ENCODE measurements at regions not wholly inside any gene's neighbourhood (a gene's known extent, or its start where the extent isn't known, plus 50 kb on each side); places are given as distances from the start of the nearest gene placed in this dataset.

DNA sequence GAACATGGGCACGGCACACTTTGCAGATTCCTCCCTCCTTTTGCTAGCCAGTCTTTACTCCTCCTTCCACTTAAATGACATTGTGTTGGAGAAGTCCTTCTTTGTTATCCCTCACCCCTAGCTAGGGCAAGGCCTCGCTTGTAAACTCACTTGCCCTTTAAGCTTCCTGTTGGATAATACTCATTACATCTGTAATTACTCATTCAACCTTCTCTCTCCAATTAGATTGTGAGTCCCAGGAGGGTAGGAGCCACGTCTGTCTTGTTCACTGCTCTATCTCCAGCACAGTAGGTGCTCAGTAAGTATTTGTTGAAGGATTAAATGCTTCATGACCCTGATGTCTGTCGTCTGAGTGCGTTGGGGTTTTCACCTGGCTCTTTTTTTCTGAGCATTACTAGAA, 98.7 kb upstream of the USP24 start:
- no peaks in the 10 kb centered on the region for H3K4me1 ChIP-seq (ENCODE audit: control insufficient read depth, insufficient read depth, low read length, poor library complexity, severe bottlenecking)
- H3K4me3 ChIP-seq (ENCODE audit: insufficient read depth, low read depth, low read length, poor library complexity, severe bottlenecking): no peak overlapping the region
- H3K27ac ChIP-seq (ENCODE audit: insufficient read depth, low read length, poor library complexity, severe bottlenecking): no peak overlapping the region
- H3K9me3 ChIP-seq (ENCODE audit: control insufficient read depth, low read length): no peaks in the 10 kb centered on the region
- no peaks in the 10 kb centered on the region for H3K36me3 ChIP-seq (ENCODE audit: control insufficient read depth, insufficient read depth, low read length)
- no peaks in the 10 kb centered on the region for H3K27me3 ChIP-seq (replicated peaks; ENCODE audit: control insufficient read depth, insufficient read depth, low read length, poor library complexity, severe bottlenecking)
- DNase-seq: no peak

DNA sequence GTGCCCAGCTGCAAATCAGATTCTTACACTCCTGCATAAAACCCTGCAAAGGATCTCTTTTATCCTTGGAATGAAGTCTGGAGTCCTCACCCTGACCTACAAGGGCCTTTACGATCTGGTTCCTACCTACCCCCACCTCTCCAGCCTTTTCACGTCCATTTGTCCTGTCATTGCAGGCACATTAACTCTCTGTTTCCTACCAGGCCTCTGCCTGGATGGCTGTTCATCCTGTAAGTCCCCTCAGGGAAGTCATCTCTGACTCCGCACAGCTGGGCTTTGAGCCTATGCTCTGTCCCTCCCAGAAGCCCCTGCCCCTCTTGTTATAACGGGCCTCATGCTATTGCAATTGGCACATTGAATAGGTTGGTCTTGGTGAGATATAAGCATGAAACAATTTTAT, 96.8 kb upstream of the USP24 start:
- Histone ChIP-seq H3K36me3 (ENCODE audit: control insufficient read depth, insufficient read depth, low read length) (no peaks in the 10 kb centered on the region), H3K27ac (ENCODE audit: insufficient read depth, low read length, poor library complexity, severe bottlenecking) (no peak overlapping the region), H3K27me3 (replicated peaks; ENCODE audit: control insufficient read depth, insufficient read depth, low read length, poor library complexity, severe bottlenecking) (no peaks in the 10 kb centered on the region), H3K4me3 (ENCODE audit: insufficient read depth, low read depth, low read length, poor library complexity, severe bottlenecking) (no peak overlapping the region), H3K9me3 (ENCODE audit: control insufficient read depth, low read length) (no peaks in the 10 kb centered on the region), H3K4me1 (ENCODE audit: control insufficient read depth, insufficient read depth, low read length, poor library complexity, severe bottlenecking) (no peaks in the 10 kb centered on the region)
- no peak for DNase-seq

GRCh38 chr1:55311057-55311641, 96.0 kb upstream of the USP24 start:
- H3K4me1 ChIP-seq (ENCODE audit: control insufficient read depth, insufficient read depth, low read length, poor library complexity, severe bottlenecking): no peaks in the 10 kb centered on the region
- H3K9me3 ChIP-seq (ENCODE audit: control insufficient read depth, low read length): no peaks in the 10 kb centered on the region
- DNase-seq: no peak
- H3K27ac ChIP-seq (ENCODE audit: insufficient read depth, low read length, poor library complexity, severe bottlenecking): no peak overlapping the region
- H3K36me3 ChIP-seq (ENCODE audit: control insufficient read depth, insufficient read depth, low read length): no peaks in the 10 kb centered on the region
- H3K27me3 ChIP-seq (replicated peaks; ENCODE audit: control insufficient read depth, insufficient read depth, low read length, poor library complexity, severe bottlenecking): no peaks in the 10 kb centered on the region
- H3K4me3 ChIP-seq (ENCODE audit: insufficient read depth, low read depth, low read length, poor library complexity, severe bottlenecking): no peak overlapping the region

GRCh38 chr1:55310505-55310971, 95.4 kb upstream of the USP24 start:
- Histone ChIP-seq H3K27ac (ENCODE audit: insufficient read depth, low read length, poor library complexity, severe bottlenecking) (no peak overlapping the region), H3K9me3 (ENCODE audit: control insufficient read depth, low read length) (no peaks in the 10 kb centered on the region), H3K27me3 (replicated peaks; ENCODE audit: control insufficient read depth, insufficient read depth, low read length, poor library complexity, severe bottlenecking) (no peaks in the 10 kb centered on the region), H3K36me3 (ENCODE audit: control insufficient read depth, insufficient read depth, low read length) (no peaks in the 10 kb centered on the region), H3K4me3 (ENCODE audit: insufficient read depth, low read depth, low read length, poor library complexity, severe bottlenecking) (no peak overlapping the region), H3K4me1 (ENCODE audit: control insufficient read depth, insufficient read depth, low read length, poor library complexity, severe bottlenecking) (no peaks in the 10 kb centered on the region)
- DNase-seq: no peak

- H3K27me3 ChIP-seq (replicated peaks; ENCODE audit: control insufficient read depth, insufficient read depth, low read length, poor library complexity, severe bottlenecking): no peaks in the 10 kb centered on the region
- no peak overlapping the region for H3K4me3 ChIP-seq (ENCODE audit: insufficient read depth, low read depth, low read length, poor library complexity, severe bottlenecking)
- no peaks in the 10 kb centered on the region for H3K9me3 ChIP-seq (ENCODE audit: control insufficient read depth, low read length)
- no peak for DNase-seq
- H3K36me3 ChIP-seq (ENCODE audit: control insufficient read depth, insufficient read depth, low read length): no peaks in the 10 kb centered on the region
- no peak overlapping the region for H3K27ac ChIP-seq (ENCODE audit: insufficient read depth, low read length, poor library complexity, severe bottlenecking)
- H3K4me1 ChIP-seq (ENCODE audit: control insufficient read depth, insufficient read depth, low read length, poor library complexity, severe bottlenecking): no peaks in the 10 kb centered on the region
Measured at GRCh38 chr1:55309786-55310504, 94.8 kb upstream of the USP24 start.

- Histone ChIP-seq H3K27ac (ENCODE audit: insufficient read depth, low read length, poor library complexity, severe bottlenecking) (no peak overlapping the region), H3K4me3 (ENCODE audit: insufficient read depth, low read depth, low read length, poor library complexity, severe bottlenecking) (no peak overlapping the region), H3K9me3 (ENCODE audit: control insufficient read depth, low read length) (no peaks in the 10 kb centered on the region), H3K36me3 (ENCODE audit: control insufficient read depth, insufficient read depth, low read length) (no peaks in the 10 kb centered on the region), H3K27me3 (replicated peaks; ENCODE audit: control insufficient read depth, insufficient read depth, low read length, poor library complexity, severe bottlenecking) (no peaks in the 10 kb centered on the region), H3K4me1 (ENCODE audit: control insufficient read depth, insufficient read depth, low read length, poor library complexity, severe bottlenecking) (no peaks in the 10 kb centered on the region)
- no peak for DNase-seq
Measured at GRCh38 chr1:55309053-55309452, 93.9 kb upstream of the USP24 start.

DNA sequence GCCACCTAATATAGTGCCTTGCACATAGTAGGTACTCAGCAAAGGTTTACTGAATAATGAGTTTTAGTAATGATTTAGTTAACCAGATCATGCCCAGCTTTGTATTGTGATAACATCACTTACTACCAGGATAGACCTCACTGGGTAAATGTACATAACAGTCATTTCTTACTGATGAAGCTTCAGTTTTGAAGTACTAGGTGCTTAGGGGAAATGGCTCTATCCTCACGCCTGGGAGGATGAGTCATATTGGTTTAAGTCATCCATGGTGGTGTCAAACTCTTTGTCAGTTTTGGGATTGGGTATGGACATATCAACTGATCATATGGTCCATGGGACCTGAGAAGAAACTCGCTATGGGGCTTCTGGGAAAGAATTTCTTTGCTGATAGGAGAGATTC, 90.6 kb upstream of the USP24 start:
- H3K4me1 ChIP-seq (ENCODE audit: control insufficient read depth, insufficient read depth, low read length, poor library complexity, severe bottlenecking): no peaks in the 10 kb centered on the region
- DNase-seq: no peak
- H3K4me3 ChIP-seq (ENCODE audit: insufficient read depth, low read depth, low read length, poor library complexity, severe bottlenecking): no peak overlapping the region
- H3K36me3 ChIP-seq (ENCODE audit: control insufficient read depth, insufficient read depth, low read length): no peaks in the 10 kb centered on the region
- H3K9me3 ChIP-seq (ENCODE audit: control insufficient read depth, low read length): no peaks in the 10 kb centered on the region
- H3K27ac ChIP-seq (ENCODE audit: insufficient read depth, low read length, poor library complexity, severe bottlenecking): no peak overlapping the region
- no peaks in the 10 kb centered on the region for H3K27me3 ChIP-seq (replicated peaks; ENCODE audit: control insufficient read depth, insufficient read depth, low read length, poor library complexity, severe bottlenecking)

- H3K27me3 ChIP-seq (replicated peaks; ENCODE audit: control insufficient read depth, insufficient read depth, low read length, poor library complexity, severe bottlenecking): no peaks in the 10 kb centered on the region
- no peak overlapping the region for H3K27ac ChIP-seq (ENCODE audit: insufficient read depth, low read length, poor library complexity, severe bottlenecking)
- H3K4me3 ChIP-seq (ENCODE audit: insufficient read depth, low read depth, low read length, poor library complexity, severe bottlenecking): no peak overlapping the region
Measured at GRCh38 chr1:55304229-55304740, 89.1 kb upstream of the USP24 start.

DNA sequence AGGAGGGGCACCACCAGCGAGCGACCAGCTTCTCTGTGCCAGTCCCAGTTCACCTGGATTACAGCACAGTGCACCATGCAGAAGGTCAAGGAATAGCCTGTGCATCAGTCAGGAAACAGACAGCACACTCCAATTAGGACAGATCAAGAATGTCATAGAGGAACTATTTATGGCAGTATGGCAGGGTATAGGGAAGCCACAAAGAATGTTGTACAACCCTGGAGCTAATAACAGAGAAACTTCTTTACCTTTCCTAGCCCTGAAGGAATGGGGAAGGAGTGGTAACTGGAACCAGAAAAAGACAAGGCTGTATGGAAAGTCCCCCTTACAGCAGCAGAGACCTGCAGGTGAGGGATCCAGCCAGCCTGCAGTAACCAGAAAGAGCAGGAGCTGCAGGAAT, 87.8 kb upstream of the USP24 start:
- H3K4me1 ChIP-seq (ENCODE audit: control insufficient read depth, insufficient read depth, low read length, poor library complexity, severe bottlenecking): no peaks in the 10 kb centered on the region
- H3K27me3 ChIP-seq (replicated peaks; ENCODE audit: control insufficient read depth, insufficient read depth, low read length, poor library complexity, severe bottlenecking): no peaks in the 10 kb centered on the region
- H3K36me3 ChIP-seq (ENCODE audit: control insufficient read depth, insufficient read depth, low read length): no peaks in the 10 kb centered on the region
- no peaks in the 10 kb centered on the region for H3K9me3 ChIP-seq (ENCODE audit: control insufficient read depth, low read length)
- no peak for DNase-seq
- H3K4me3 ChIP-seq (ENCODE audit: insufficient read depth, low read depth, low read length, poor library complexity, severe bottlenecking): no peak overlapping the region
- H3K27ac ChIP-seq (ENCODE audit: insufficient read depth, low read length, poor library complexity, severe bottlenecking): no peak overlapping the region

More at GRCh38 chr1:55304229-55304740, 89.1 kb upstream of the USP24 start:
- Histone ChIP-seq H3K4me1 (ENCODE audit: control insufficient read depth, insufficient read depth, low read length, poor library complexity, severe bottlenecking) (no peaks in the 10 kb centered on the region), H3K9me3 (ENCODE audit: control insufficient read depth, low read length) (no peaks in the 10 kb centered on the region), H3K36me3 (ENCODE audit: control insufficient read depth, insufficient read depth, low read length) (no peaks in the 10 kb centered on the region)
- DNase-seq: no peak

DNA sequence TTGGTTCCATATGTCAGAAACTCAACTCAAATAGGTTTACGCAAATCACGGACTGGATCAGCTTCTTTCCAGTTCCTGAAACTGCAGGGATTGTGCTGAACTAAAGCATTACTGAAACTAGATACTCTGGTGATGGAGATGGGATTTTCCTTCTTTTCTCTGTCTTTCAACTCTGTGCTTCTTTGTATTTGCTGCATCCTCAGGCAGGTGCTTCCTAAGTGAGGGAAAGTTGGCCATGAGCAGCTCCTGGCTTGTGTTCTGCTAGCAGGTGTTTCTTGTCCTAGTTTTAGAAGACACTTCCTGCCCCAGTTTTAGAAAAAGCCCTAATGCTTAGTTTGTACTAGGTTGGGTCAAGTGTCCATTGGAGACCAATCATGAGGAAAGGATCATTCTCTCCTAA, 86.7 kb upstream of the USP24 start:
- H3K27me3 ChIP-seq (replicated peaks; ENCODE audit: control insufficient read depth, insufficient read depth, low read length, poor library complexity, severe bottlenecking): no peaks in the 10 kb centered on the region
- H3K9me3 ChIP-seq (ENCODE audit: control insufficient read depth, low read length): no peaks in the 10 kb centered on the region
- no peaks in the 10 kb centered on the region for H3K4me1 ChIP-seq (ENCODE audit: control insufficient read depth, insufficient read depth, low read length, poor library complexity, severe bottlenecking)
- no peak overlapping the region for H3K4me3 ChIP-seq (ENCODE audit: insufficient read depth, low read depth, low read length, poor library complexity, severe bottlenecking)
- H3K27ac ChIP-seq (ENCODE audit: insufficient read depth, low read length, poor library complexity, severe bottlenecking): no peak overlapping the region
- no peaks in the 10 kb centered on the region for H3K36me3 ChIP-seq (ENCODE audit: control insufficient read depth, insufficient read depth, low read length)
- no peak for DNase-seq
